ENCODE measurements at regions not wholly inside any gene's neighbourhood (a gene's known extent, or its start where the extent isn't known, plus 50 kb on each side); places are given as distances from the start of the nearest gene placed in this dataset.
"Not testable (repeated sequence)": the region's sequence is repeated elsewhere in the genome, so short reads cannot be mapped to it uniquely, and the experiment has no call there.

- no peak for DNase-seq
These were observed 415.5 kb upstream of the MAN1A1 start for GRCh38 chr6:119764927-119765681.

- no peak for DNase-seq
These were observed 410.5 kb upstream of the MAN1A1 start for GRCh38 chr6:119760046-119760445.

GRCh38 chr6:119758385-119758784 lies 408.8 kb upstream of the MAN1A1 start:
- DNase-seq: no peak

- DNase-seq: no peak
These were observed 407.9 kb upstream of the MAN1A1 start for GRCh38 chr6:119757467-119757866.

- DNase-seq: no peak
These were observed 399.8 kb upstream of the MAN1A1 start for GRCh38 chr6:119749335-119749734.

- DNase-seq: not testable (repeated sequence)
These were observed 399.0 kb upstream of the MAN1A1 start for GRCh38 chr6:119748535-119748934.

- no peak for DNase-seq
These were observed 392.7 kb upstream of the MAN1A1 start for GRCh38 chr6:119742188-119742803.

GRCh38 chr6:119739769-119740168 lies 390.2 kb upstream of the MAN1A1 start:
- DNase-seq: no peak

- DNase-seq: no peak
These were observed 388.9 kb upstream of the MAN1A1 start for GRCh38 chr6:119738425-119738824.

GRCh38 chr6:119736296-119737021 lies 386.9 kb upstream of the MAN1A1 start:
- no peak for DNase-seq

GRCh38 chr6:119735530-119735929 lies 386.0 kb upstream of the MAN1A1 start:
- no peak for DNase-seq

- DNase-seq: no peak
These were observed 384.7 kb upstream of the MAN1A1 start for GRCh38 chr6:119734227-119734626.

GRCh38 chr6:119728935-119729334 lies 379.4 kb upstream of the MAN1A1 start:
- DNase-seq: no peak

GRCh38 chr6:119728220-119728750 lies 378.7 kb upstream of the MAN1A1 start:
- no peak for DNase-seq

- DNase-seq: no peak
These were observed 378.1 kb upstream of the MAN1A1 start for GRCh38 chr6:119727504-119728219.

- not testable (repeated sequence) for DNase-seq
These were observed 377.4 kb upstream of the MAN1A1 start for GRCh38 chr6:119726912-119727311.

- DNase-seq: no peak
These were observed 376.5 kb upstream of the MAN1A1 start for GRCh38 chr6:119726086-119726485.

GRCh38 chr6:119720160-119720559 lies 370.6 kb upstream of the MAN1A1 start:
- DNase-seq: no peak

GRCh38 chr6:119717942-119718341 lies 368.4 kb upstream of the MAN1A1 start:
- no peak for DNase-seq

- DNase-seq: no peak
These were observed 367.2 kb upstream of the MAN1A1 start for GRCh38 chr6:119716668-119717270.

- DNase-seq: no peak
These were observed 364.3 kb upstream of the MAN1A1 start for GRCh38 chr6:119713903-119714302.

GRCh38 chr6:119686644-119687043 lies 337.1 kb upstream of the MAN1A1 start:
- DNase-seq: no peak
